ENCODE measurements at regions not wholly inside any gene's neighbourhood (a gene's known extent, or its start where the extent isn't known, plus 50 kb on each side); places are given as distances from the start of the nearest gene placed in this dataset.
A peak's percentile ranks its signal among the peaks of the same experiment; 100 is the strongest.

GRCh38 chr2:236689981-236690380 is 120.4 kb downstream of the ACKR3 start:
- DNase-seq (ENCODE audit: low read depth), result no peak

GRCh38 chr2:236690726-236691125 is 121.1 kb downstream of the ACKR3 start:
- no peak for DNase-seq (ENCODE audit: low read depth)

- peak; percentile 26 for DNase-seq (ENCODE audit: low read depth)
These were observed 122.2 kb downstream of the ACKR3 start for GRCh38 chr2:236691799-236692167.

GRCh38 chr2:236692937-236693336 is 123.3 kb downstream of the ACKR3 start:
- no peak for DNase-seq (ENCODE audit: low read depth)

- DNase-seq (ENCODE audit: low read depth), result no peak
These were observed 123.9 kb downstream of the ACKR3 start for GRCh38 chr2:236693531-236693930.

- no peak for DNase-seq (ENCODE audit: low read depth)
These were observed 124.7 kb downstream of the ACKR3 start for GRCh38 chr2:236694146-236694888.

GRCh38 chr2:236696834-236697233 is 127.2 kb downstream of the ACKR3 start:
- DNase-seq (ENCODE audit: low read depth), result no peak

GRCh38 chr2:236698016-236698627 is 128.5 kb downstream of the ACKR3 start:
- no peak for DNase-seq (ENCODE audit: low read depth)

- no peak for DNase-seq (ENCODE audit: low read depth)
These were observed 131.1 kb downstream of the ACKR3 start for GRCh38 chr2:236700703-236701102.

GRCh38 chr2:236702657-236703372 is 133.2 kb downstream of the ACKR3 start:
- no peak for DNase-seq (ENCODE audit: low read depth)

- DNase-seq (ENCODE audit: low read depth), result no peak
These were observed 133.7 kb downstream of the ACKR3 start for GRCh38 chr2:236703373-236703709.

GRCh38 chr2:236703906-236704305 is 134.3 kb downstream of the ACKR3 start:
- no peak for DNase-seq (ENCODE audit: low read depth)

- no peak for DNase-seq (ENCODE audit: low read depth)
These were observed 135.3 kb downstream of the ACKR3 start for GRCh38 chr2:236704887-236705286.

- DNase-seq (ENCODE audit: low read depth), result no peak
These were observed 135.9 kb downstream of the ACKR3 start for GRCh38 chr2:236705295-236706105.

- no peak for DNase-seq (ENCODE audit: low read depth)
These were observed 136.7 kb downstream of the ACKR3 start for GRCh38 chr2:236706288-236706687.

GRCh38 chr2:236706803-236707202 is 137.2 kb downstream of the ACKR3 start:
- no peak for DNase-seq (ENCODE audit: low read depth)

GRCh38 chr2:236711440-236711839 is 141.8 kb downstream of the ACKR3 start:
- DNase-seq (ENCODE audit: low read depth), result peak; percentile 70

- DNase-seq (ENCODE audit: low read depth), result peak; percentile 54
These were observed 142.7 kb downstream of the ACKR3 start for GRCh38 chr2:236712304-236712703.

GRCh38 chr2:236712961-236713673 is 143.5 kb downstream of the ACKR3 start:
- DNase-seq (ENCODE audit: low read depth), result no peak

- peak; percentile 18 for DNase-seq (ENCODE audit: low read depth)
These were observed 144.5 kb downstream of the ACKR3 start for GRCh38 chr2:236714080-236714479.

GRCh38 chr2:236715077-236715476 is 145.5 kb downstream of the ACKR3 start:
- DNase-seq (ENCODE audit: low read depth), result no peak
